Osteoblast (primary cell): ENCODE measurements at regions not wholly inside any gene's neighbourhood (a gene's known extent, or its start where the extent isn't known, plus 50 kb on each side); places are given as distances from the start of the nearest gene placed in this dataset.
A peak's percentile ranks its signal among the peaks of the same experiment; 100 is the strongest.

Source experiments
- DNase-seq: peaks from one replicate; pipeline ENCODE4 v3.0.0; 2011; ENCODE audit warnings: low spot score, mixed read lengths; ENCODE audit not compliant: insufficient read length; ENCODE audit errors: missing footprints
- H2AFZ ChIP-seq: 2 replicates; pipeline ENCODE4 v1.6.0; 2011; ENCODE audit warnings: mild to moderate bottlenecking, low read length
- H3K27ac ChIP-seq: 2 replicates; pipeline ENCODE4 v1.5.1; 2011; ENCODE audit warnings: mild to moderate bottlenecking, low read depth, low read length, moderate library complexity
- H3K27me3 ChIP-seq: 2 replicates; pipeline ENCODE4 v1.6.0; 2012; ENCODE audit warnings: mild to moderate bottlenecking, control low read depth, inconsistent platforms, low read length, moderate library complexity; ENCODE audit not compliant: insufficient read depth
- H3K36me3 ChIP-seq: 2 replicates; pipeline ENCODE4 v1.5.1; 2011; ENCODE audit warnings: mild to moderate bottlenecking, low read length, control low read depth, moderate library complexity; ENCODE audit not compliant: insufficient read depth
- H3K4me1 ChIP-seq: 2 replicates; pipeline ENCODE4 v1.5.1; 2011; ENCODE audit warnings: mild to moderate bottlenecking, low read length, control low read depth, moderate library complexity; ENCODE audit not compliant: insufficient read depth
- H3K4me2 ChIP-seq: 2 replicates; pipeline ENCODE4 v1.6.0; 2011; ENCODE audit warnings: mild to moderate bottlenecking, low read length; ENCODE audit not compliant: insufficient read depth
- H3K4me3 ChIP-seq: fragments of 200-600 bp; sonication (generic); 3 replicates; pipeline ENCODE4 v1.5.1; 2012; ENCODE audit warnings: mild to moderate bottlenecking, low read length, inconsistent platforms; ENCODE audit not compliant: insufficient read depth
- H3K79me2 ChIP-seq: 2 replicates; pipeline ENCODE4 v1.6.0; 2012; ENCODE audit warnings: mild to moderate bottlenecking, low read length, control low read depth, inconsistent platforms; ENCODE audit not compliant: insufficient read depth
- H3K9me3 ChIP-seq: 2 replicates; pipeline ENCODE4 v1.5.1; 2011; ENCODE audit warnings: low read depth, low read length, control low read depth
- H4K20me1 ChIP-seq: 2 replicates; pipeline ENCODE4 v1.6.0; 2012; ENCODE audit warnings: mild to moderate bottlenecking, low read length, control low read depth; ENCODE audit not compliant: insufficient read depth
- CTCF ChIP-seq: IDR thresholded peaks from 2 replicates; pipeline ENCODE4 v1.5.1; 2011; ENCODE audit warnings: mild to moderate bottlenecking, low read depth, low read length, moderate library complexity; ENCODE audit errors: extremely low read depth

GRCh38 chr3:115359536-115359935 lies 212.4 kb upstream of the ZBTB20 start:
- Histone ChIP-seq H3K4me3 (peak overlapping the region; percentile 55), H3K27me3 (no peaks in the 10 kb centered on the region), H4K20me1 (no peaks in the 10 kb centered on the region), H3K4me2 (peak overlapping the region; percentile 78), H3K79me2 (no peaks in the 10 kb centered on the region), H2AFZ (peak overlapping the region; percentile 95), H3K4me1 (no peaks in the 10 kb centered on the region), H3K27ac (peak overlapping the region; percentile 42), H3K36me3 (no peaks in the 10 kb centered on the region), H3K9me3 (no peaks in the 10 kb centered on the region)
- TF ChIP-seq CTCF = no peak
- DNase-seq = no peak

GRCh38 chr3:115361806-115362205 lies 214.7 kb upstream of the ZBTB20 start:
- no peaks in the 10 kb centered on the region for H3K36me3 ChIP-seq
- no peak overlapping the region for H3K27ac ChIP-seq
- no peak for TF ChIP-seq CTCF
- no peaks in the 10 kb centered on the region for H3K79me2 ChIP-seq
- H2AFZ ChIP-seq = no peak overlapping the region
- no peak overlapping the region for H3K4me2 ChIP-seq
- H3K4me3 ChIP-seq = no peak overlapping the region
- no peaks in the 10 kb centered on the region for H3K27me3 ChIP-seq
- no peaks in the 10 kb centered on the region for H3K9me3 ChIP-seq
- H3K4me1 ChIP-seq = no peaks in the 10 kb centered on the region
- no peak for DNase-seq
- H4K20me1 ChIP-seq = no peaks in the 10 kb centered on the region

- Histone ChIP-seq H4K20me1 (no peaks in the 10 kb centered on the region), H3K4me2 (no peak overlapping the region), H3K27ac (no peak overlapping the region), H2AFZ (no peak overlapping the region), H3K79me2 (no peaks in the 10 kb centered on the region), H3K4me3 (no peak overlapping the region), H3K4me1 (no peaks in the 10 kb centered on the region), H3K36me3 (no peaks in the 10 kb centered on the region), H3K9me3 (no peaks in the 10 kb centered on the region), H3K27me3 (no peaks in the 10 kb centered on the region)
- no peak for TF ChIP-seq CTCF
- no peak for DNase-seq
These were observed 216.0 kb upstream of the ZBTB20 start for GRCh38 chr3:115363071-115363470.

DNA sequence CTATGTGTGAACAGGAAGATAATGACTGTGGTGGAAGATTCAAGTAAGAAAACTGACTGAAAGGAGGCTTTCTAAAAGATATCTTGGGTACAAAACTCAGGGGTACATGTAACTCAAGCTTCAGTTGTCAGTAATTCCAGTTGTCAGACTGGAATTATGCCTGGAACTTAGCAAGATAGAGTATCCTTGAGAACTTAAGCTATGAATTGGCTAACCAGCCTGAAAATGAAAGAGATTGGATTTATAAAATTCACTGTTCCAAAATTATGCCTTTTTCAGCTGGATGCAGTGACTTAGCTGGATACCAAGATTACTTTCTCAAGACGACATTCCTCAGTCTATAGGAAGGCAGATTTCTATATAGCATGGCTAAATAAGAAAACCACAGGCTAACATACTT lies 221.9 kb upstream of the ZBTB20 start:
- no peaks in the 10 kb centered on the region for H3K27me3 ChIP-seq
- H3K4me1 ChIP-seq = no peaks in the 10 kb centered on the region
- H3K4me2 ChIP-seq = no peak overlapping the region
- H3K4me3 ChIP-seq = no peak overlapping the region
- H3K79me2 ChIP-seq = no peaks in the 10 kb centered on the region
- no peak for TF ChIP-seq CTCF
- H3K27ac ChIP-seq = no peak overlapping the region
- no peak for DNase-seq
- H4K20me1 ChIP-seq = no peaks in the 10 kb centered on the region
- no peaks in the 10 kb centered on the region for H3K36me3 ChIP-seq
- H2AFZ ChIP-seq = peak overlapping the region; percentile 6
- H3K9me3 ChIP-seq = no peaks in the 10 kb centered on the region
